ENCODE measurements at regions not wholly inside any gene's neighbourhood (a gene's known extent, or its start where the extent isn't known, plus 50 kb on each side); places are given as distances from the start of the nearest gene placed in this dataset.

DNA sequence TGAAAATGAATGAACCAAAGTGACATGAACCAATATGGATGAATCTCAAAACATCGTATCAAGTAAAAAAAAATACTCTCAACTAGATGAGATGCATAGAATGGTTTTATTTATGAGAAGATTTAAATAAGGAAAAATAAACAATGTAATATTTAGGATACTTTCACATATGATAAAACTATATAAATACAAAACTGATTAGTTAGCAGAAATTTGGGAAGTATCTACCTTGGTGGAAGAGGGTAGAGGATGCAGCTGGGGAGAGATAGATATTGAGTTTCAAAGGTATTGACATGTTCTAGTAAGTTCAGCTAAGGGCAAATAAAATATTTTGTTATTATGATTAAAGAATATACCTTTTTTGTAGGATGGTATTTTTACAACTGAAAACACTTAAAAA, 463.1 kb downstream of the SH2D4B start:
- H3F3A ChIP-seq (ENCODE audit: insufficient read depth, low read length) = no peaks in the 10 kb centered on the region
- H3K4me1 ChIP-seq (ENCODE audit: insufficient read depth, low read length, severe bottlenecking) = no peaks in the 10 kb centered on the region
- TF ChIP-seq EZH2 (IDR thresholded peaks at IDR 0.05; ENCODE audit: borderline replicate concordance, low read length) = no peak
- TF ChIP-seq, protein P1, sequence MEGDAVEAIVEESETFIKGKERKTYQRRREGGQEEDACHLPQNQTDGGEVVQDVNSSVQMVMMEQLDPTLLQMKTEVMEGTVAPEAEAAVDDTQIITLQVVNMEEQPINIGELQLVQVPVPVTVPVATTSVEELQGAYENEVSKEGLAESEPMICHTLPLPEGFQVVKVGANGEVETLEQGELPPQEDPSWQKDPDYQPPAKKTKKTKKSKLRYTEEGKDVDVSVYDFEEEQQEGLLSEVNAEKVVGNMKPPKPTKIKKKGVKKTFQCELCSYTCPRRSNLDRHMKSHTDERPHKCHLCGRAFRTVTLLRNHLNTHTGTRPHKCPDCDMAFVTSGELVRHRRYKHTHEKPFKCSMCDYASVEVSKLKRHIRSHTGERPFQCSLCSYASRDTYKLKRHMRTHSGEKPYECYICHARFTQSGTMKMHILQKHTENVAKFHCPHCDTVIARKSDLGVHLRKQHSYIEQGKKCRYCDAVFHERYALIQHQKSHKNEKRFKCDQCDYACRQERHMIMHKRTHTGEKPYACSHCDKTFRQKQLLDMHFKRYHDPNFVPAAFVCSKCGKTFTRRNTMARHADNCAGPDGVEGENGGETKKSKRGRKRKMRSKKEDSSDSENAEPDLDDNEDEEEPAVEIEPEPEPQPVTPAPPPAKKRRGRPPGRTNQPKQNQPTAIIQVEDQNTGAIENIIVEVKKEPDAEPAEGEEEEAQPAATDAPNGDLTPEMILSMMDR (IDR thresholded peaks at IDR 0.05; ENCODE audit: low read length) = no peak
- no peak overlapping the region for H3K4me3 ChIP-seq (ENCODE audit: low read depth, low read length, poor library complexity, severe bottlenecking)
- no peak overlapping the region for H3K9ac ChIP-seq (ENCODE audit: low read length)
- H2AFZ ChIP-seq (ENCODE audit: low read length) = no peak overlapping the region
- H4K20me1 ChIP-seq (ENCODE audit: insufficient read depth, low read length) = no peaks in the 10 kb centered on the region
- no peaks in the 10 kb centered on the region for H3K36me3 ChIP-seq (ENCODE audit: insufficient read depth, low read length)
- no peaks in the 10 kb centered on the region for H3K9me2 ChIP-seq (ENCODE audit: low read depth, low read length)
- H3K9me3 ChIP-seq (ENCODE audit: low read length) = no peaks in the 10 kb centered on the region
- H3K27ac ChIP-seq (ENCODE audit: low read depth, low read length, poor library complexity, severe bottlenecking) = no peak overlapping the region
- H3K4me2 ChIP-seq (ENCODE audit: low read length) = no peak overlapping the region
- H3K79me2 ChIP-seq (ENCODE audit: insufficient read depth, low read length) = no peaks in the 10 kb centered on the region
- no peaks in the 10 kb centered on the region for H3K27me3 ChIP-seq (ENCODE audit: insufficient read depth, low read length)

DNA sequence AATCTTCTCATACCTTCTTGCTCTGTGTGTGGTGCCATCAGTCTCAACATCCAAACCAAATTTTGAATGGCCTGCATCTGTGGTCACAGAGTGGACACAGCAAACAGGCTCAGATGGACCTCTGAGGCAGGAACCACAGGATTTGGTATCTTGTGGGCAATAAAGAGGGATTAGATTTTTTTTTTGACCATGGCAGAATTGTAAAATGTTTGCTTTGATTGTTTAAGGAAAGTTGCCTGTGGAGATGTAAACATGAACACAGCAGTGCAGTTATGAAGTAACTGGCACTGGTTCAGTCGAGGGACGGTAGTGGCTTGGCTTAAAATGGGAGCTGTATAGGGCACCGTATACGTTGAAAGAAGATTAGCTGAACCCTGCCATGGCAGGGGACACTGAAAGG, 464.7 kb downstream of the SH2D4B start:
- H2AFZ ChIP-seq (ENCODE audit: low read length) = no peak overlapping the region
- H3K36me3 ChIP-seq (ENCODE audit: insufficient read depth, low read length) = no peaks in the 10 kb centered on the region
- no peak overlapping the region for H3K9ac ChIP-seq (ENCODE audit: low read length)
- H3K27ac ChIP-seq (ENCODE audit: low read depth, low read length, poor library complexity, severe bottlenecking) = no peak overlapping the region
- no peaks in the 10 kb centered on the region for H4K20me1 ChIP-seq (ENCODE audit: insufficient read depth, low read length)
- H3K9me3 ChIP-seq (ENCODE audit: low read length) = no peaks in the 10 kb centered on the region
- no peaks in the 10 kb centered on the region for H3K9me2 ChIP-seq (ENCODE audit: low read depth, low read length)
- H3K4me3 ChIP-seq (ENCODE audit: low read depth, low read length, poor library complexity, severe bottlenecking) = no peak overlapping the region
- no peaks in the 10 kb centered on the region for H3F3A ChIP-seq (ENCODE audit: insufficient read depth, low read length)
- H3K4me2 ChIP-seq (ENCODE audit: low read length) = no peak overlapping the region
- H3K79me2 ChIP-seq (ENCODE audit: insufficient read depth, low read length) = no peaks in the 10 kb centered on the region
- TF ChIP-seq, protein P1 (IDR thresholded peaks at IDR 0.05; ENCODE audit: low read length) = no peak
- TF ChIP-seq EZH2 (IDR thresholded peaks at IDR 0.05; ENCODE audit: borderline replicate concordance, low read length) = no peak
- H3K4me1 ChIP-seq (ENCODE audit: insufficient read depth, low read length, severe bottlenecking) = no peaks in the 10 kb centered on the region
- no peaks in the 10 kb centered on the region for H3K27me3 ChIP-seq (ENCODE audit: insufficient read depth, low read length)

DNA sequence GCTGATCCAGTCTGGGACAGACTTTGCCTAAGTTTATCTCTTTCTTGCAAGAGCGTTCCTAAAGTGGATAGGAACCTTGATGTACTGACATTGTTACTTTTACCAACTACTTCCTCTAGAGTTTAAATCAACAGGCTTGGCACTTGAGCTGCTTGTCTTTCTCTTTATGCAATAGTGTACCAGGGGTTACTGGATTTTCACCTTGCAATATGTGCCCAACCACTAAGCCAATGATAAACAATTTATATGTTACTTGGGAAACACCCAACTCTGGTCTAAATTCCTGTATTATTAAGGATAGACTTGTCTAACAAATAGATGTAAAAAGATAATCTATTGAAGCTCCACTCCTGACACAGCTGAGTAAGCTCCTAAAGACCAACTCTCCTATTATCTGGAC, 470.2 kb downstream of the SH2D4B start:
- no peaks in the 10 kb centered on the region for H3K9me3 ChIP-seq (ENCODE audit: low read length)
- no peaks in the 10 kb centered on the region for H3K4me1 ChIP-seq (ENCODE audit: insufficient read depth, low read length, severe bottlenecking)
- no peak overlapping the region for H3K9ac ChIP-seq (ENCODE audit: low read length)
- H2AFZ ChIP-seq (ENCODE audit: low read length) = no peak overlapping the region
- no peaks in the 10 kb centered on the region for H3K79me2 ChIP-seq (ENCODE audit: insufficient read depth, low read length)
- H3F3A ChIP-seq (ENCODE audit: insufficient read depth, low read length) = no peaks in the 10 kb centered on the region
- TF ChIP-seq EZH2 (IDR thresholded peaks at IDR 0.05; ENCODE audit: borderline replicate concordance, low read length) = no peak
- TF ChIP-seq, protein P1 (IDR thresholded peaks at IDR 0.05; ENCODE audit: low read length) = no peak
- no peaks in the 10 kb centered on the region for H3K27me3 ChIP-seq (ENCODE audit: insufficient read depth, low read length)
- no peaks in the 10 kb centered on the region for H3K9me2 ChIP-seq (ENCODE audit: low read depth, low read length)
- no peaks in the 10 kb centered on the region for H4K20me1 ChIP-seq (ENCODE audit: insufficient read depth, low read length)
- H3K4me2 ChIP-seq (ENCODE audit: low read length) = no peak overlapping the region
- no peaks in the 10 kb centered on the region for H3K36me3 ChIP-seq (ENCODE audit: insufficient read depth, low read length)
- no peak overlapping the region for H3K27ac ChIP-seq (ENCODE audit: low read depth, low read length, poor library complexity, severe bottlenecking)
- no peak overlapping the region for H3K4me3 ChIP-seq (ENCODE audit: low read depth, low read length, poor library complexity, severe bottlenecking)
